Lower lobe of right lung (tissue), 2 donors: ENCODE measurements at regions not wholly inside any gene's neighbourhood (a gene's known extent, or its start where the extent isn't known, plus 50 kb on each side); places are given as distances from the start of the nearest gene placed in this dataset.
"Not testable (repeated sequence)": the region's sequence is repeated elsewhere in the genome, so short reads cannot be mapped to it uniquely, and the experiment has no call there.

ENCODE experiments used
- ATAC-seq, 2 donors: fragments of 200-7000 bp; cut with Tn5 transposase; one replicate each; pipeline ENCODE4 v1.9.1; 2020 to 2022; ENCODE audit warnings: mild to moderate bottlenecking in 2 of 2, moderate library complexity in 2 of 2
- DNase-seq: peaks from one replicate; pipeline ENCODE4 v3.0.0-alpha.2; 2020
- H3K27ac ChIP-seq: fragments of 200-600 bp; one replicate; pipeline ENCODE4 v1.8.0; 2022
- H3K27me3 ChIP-seq: fragments of 200-600 bp; one replicate; pipeline ENCODE4 v1.8.0; 2022; ENCODE audit warnings: low read depth
- H3K36me3 ChIP-seq: fragments of 200-600 bp; one replicate; pipeline ENCODE4 v1.8.0; 2022; ENCODE audit warnings: mild to moderate bottlenecking
- H3K4me1 ChIP-seq: fragments of 200-600 bp; one replicate; pipeline ENCODE4 v1.8.0; 2022
- H3K4me3 ChIP-seq: fragments of 200-600 bp; one replicate; pipeline ENCODE4 v1.8.0; 2022; ENCODE audit warnings: mild to moderate bottlenecking
- H3K9me3 ChIP-seq: fragments of 200-600 bp; one replicate; pipeline ENCODE4 v1.8.0; 2022
- CTCF ChIP-seq: fragments of 200-600 bp; IDR thresholded peaks from one replicate; pipeline ENCODE4 v1.8.0; 2022; ENCODE audit warnings: antibody characterized with exemption, mild to moderate bottlenecking
- intact Hi-C: fragments of 100-400 bp; cut with DNase I; formaldehyde crosslinking; loops from one replicate; pipeline ENCODE4 v1.11.0; 2022
- donor health status: DM: no; HTN: yes; CAD: no; lungs with severe emphysema.

- no peak for TF ChIP-seq CTCF
These were observed 318.8 kb upstream of the PPARGC1A start for GRCh38 chr4:24208691-24209090.

GRCh38 chr4:24204708-24205107 is 314.9 kb upstream of the PPARGC1A start:
- H3K4me1 ChIP-seq, H3K27me3 ChIP-seq, DNase-seq, ATAC-seq, H3K27ac ChIP-seq, H3K36me3 ChIP-seq, H3K9me3 ChIP-seq, H3K4me3 ChIP-seq, intact Hi-C loops: not testable (repeated sequence)

More at GRCh38 chr4:24208691-24209090, 318.8 kb upstream of the PPARGC1A start:
- H3K27me3 ChIP-seq, result no peaks in the 10 kb centered on the region
- intact Hi-C loops, result no loop called here
- DNase-seq, result no peak
- H3K27ac ChIP-seq, result no peak overlapping the region
- H3K4me1 ChIP-seq, result peaks cover 10% of the 10 kb centered on the region
- H3K9me3 ChIP-seq, result no peaks in the 10 kb centered on the region
- H3K4me3 ChIP-seq, result no peak overlapping the region
- H3K36me3 ChIP-seq, result no peaks in the 10 kb centered on the region
- no peak for ATAC-seq

GRCh38 chr4:24203926-24204325 is 314.1 kb upstream of the PPARGC1A start:
- DNase-seq (no peak), ATAC-seq (no peak)
- no peaks in the 10 kb centered on the region for H3K4me1 ChIP-seq
- no peak overlapping the region for H3K4me3 ChIP-seq
- no peak overlapping the region for H3K27ac ChIP-seq
- H3K36me3 ChIP-seq, result no peaks in the 10 kb centered on the region
- no peaks in the 10 kb centered on the region for H3K9me3 ChIP-seq
- no peaks in the 10 kb centered on the region for H3K27me3 ChIP-seq
- intact Hi-C loops, result no loop called here
- no peak for TF ChIP-seq CTCF

- Histone ChIP-seq H3K36me3 (no peaks in the 10 kb centered on the region), H3K4me1 (no peaks in the 10 kb centered on the region), H3K27me3 (no peaks in the 10 kb centered on the region), H3K9me3 (no peaks in the 10 kb centered on the region), H3K4me3 (no peak overlapping the region), H3K27ac (no peak overlapping the region)
- TF ChIP-seq CTCF, result no peak
- intact Hi-C loops, result no loop called here
- no peak for DNase-seq
- ATAC-seq, result no peak
These were observed 312.7 kb upstream of the PPARGC1A start for GRCh38 chr4:24202579-24202978.

GRCh38 chr4:24197955-24198354 is 308.1 kb upstream of the PPARGC1A start:
- no peaks in the 10 kb centered on the region for H3K27me3 ChIP-seq
- DNase-seq (no peak), ATAC-seq (no peak)
- no peaks in the 10 kb centered on the region for H3K4me1 ChIP-seq
- H3K27ac ChIP-seq, result no peak overlapping the region
- intact Hi-C loops, result no loop called here
- no peaks in the 10 kb centered on the region for H3K36me3 ChIP-seq
- H3K9me3 ChIP-seq, result no peaks in the 10 kb centered on the region
- no peak overlapping the region for H3K4me3 ChIP-seq
- TF ChIP-seq CTCF, result no peak

GRCh38 chr4:24196785-24197184 is 306.9 kb upstream of the PPARGC1A start:
- H3K27me3 ChIP-seq, result no peaks in the 10 kb centered on the region
- intact Hi-C loops, result no loop called here
- no peak overlapping the region for H3K4me3 ChIP-seq
- H3K4me1 ChIP-seq, result no peaks in the 10 kb centered on the region
- TF ChIP-seq CTCF, result no peak
- no peaks in the 10 kb centered on the region for H3K9me3 ChIP-seq
- DNase-seq (no peak), ATAC-seq (no peak)
- no peak overlapping the region for H3K27ac ChIP-seq
- no peaks in the 10 kb centered on the region for H3K36me3 ChIP-seq
